ENCODE measurements at regions not wholly inside any gene's neighbourhood (a gene's known extent, or its start where the extent isn't known, plus 50 kb on each side); places are given as distances from the start of the nearest gene placed in this dataset.

DNA sequence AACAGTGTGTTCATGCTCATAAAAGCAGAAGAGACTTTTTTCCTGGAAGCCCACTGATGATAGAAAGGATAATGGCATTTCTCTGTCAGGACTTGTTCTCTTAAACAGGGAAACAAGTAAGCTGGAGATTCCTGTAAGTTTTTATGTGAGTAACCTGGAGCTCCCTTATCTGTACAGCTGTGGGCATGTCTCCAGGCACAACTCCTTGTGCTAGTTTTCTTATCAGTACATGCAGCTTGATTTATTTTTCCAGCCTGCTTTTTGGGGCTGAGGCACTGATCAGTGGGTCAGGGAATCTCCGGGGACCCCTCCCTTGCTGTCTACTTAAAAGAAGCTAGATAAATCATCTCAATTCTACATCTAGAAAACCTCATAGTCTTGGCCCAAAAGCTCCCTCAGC lies 64.7 kb upstream of the UTY start (continued):
- TF ChIP-seq, protein P1, sequence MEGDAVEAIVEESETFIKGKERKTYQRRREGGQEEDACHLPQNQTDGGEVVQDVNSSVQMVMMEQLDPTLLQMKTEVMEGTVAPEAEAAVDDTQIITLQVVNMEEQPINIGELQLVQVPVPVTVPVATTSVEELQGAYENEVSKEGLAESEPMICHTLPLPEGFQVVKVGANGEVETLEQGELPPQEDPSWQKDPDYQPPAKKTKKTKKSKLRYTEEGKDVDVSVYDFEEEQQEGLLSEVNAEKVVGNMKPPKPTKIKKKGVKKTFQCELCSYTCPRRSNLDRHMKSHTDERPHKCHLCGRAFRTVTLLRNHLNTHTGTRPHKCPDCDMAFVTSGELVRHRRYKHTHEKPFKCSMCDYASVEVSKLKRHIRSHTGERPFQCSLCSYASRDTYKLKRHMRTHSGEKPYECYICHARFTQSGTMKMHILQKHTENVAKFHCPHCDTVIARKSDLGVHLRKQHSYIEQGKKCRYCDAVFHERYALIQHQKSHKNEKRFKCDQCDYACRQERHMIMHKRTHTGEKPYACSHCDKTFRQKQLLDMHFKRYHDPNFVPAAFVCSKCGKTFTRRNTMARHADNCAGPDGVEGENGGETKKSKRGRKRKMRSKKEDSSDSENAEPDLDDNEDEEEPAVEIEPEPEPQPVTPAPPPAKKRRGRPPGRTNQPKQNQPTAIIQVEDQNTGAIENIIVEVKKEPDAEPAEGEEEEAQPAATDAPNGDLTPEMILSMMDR (IDR thresholded peaks at IDR 0.05; ENCODE audit: control extremely low read depth in 1 of 3, insufficient read depth in 1 of 3, low read depth in 1 of 3, low read length in 3 of 3): no peak
- TF ChIP-seq, protein P2, sequence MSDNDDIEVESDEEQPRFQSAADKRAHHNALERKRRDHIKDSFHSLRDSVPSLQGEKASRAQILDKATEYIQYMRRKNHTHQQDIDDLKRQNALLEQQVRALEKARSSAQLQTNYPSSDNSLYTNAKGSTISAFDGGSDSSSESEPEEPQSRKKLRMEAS (IDR thresholded peaks at IDR 0.05): no peak
- no peak for TF ChIP-seq POLR2A (IDR thresholded peaks at IDR 0.05; ENCODE audit: control extremely low read depth in 1 of 2, low read depth in 2 of 2, low read length in 2 of 2)
- TF ChIP-seq, protein P3, sequence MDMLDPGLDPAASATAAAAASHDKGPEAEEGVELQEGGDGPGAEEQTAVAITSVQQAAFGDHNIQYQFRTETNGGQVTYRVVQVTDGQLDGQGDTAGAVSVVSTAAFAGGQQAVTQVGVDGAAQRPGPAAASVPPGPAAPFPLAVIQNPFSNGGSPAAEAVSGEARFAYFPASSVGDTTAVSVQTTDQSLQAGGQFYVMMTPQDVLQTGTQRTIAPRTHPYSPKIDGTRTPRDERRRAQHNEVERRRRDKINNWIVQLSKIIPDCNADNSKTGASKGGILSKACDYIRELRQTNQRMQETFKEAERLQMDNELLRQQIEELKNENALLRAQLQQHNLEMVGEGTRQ (IDR thresholded peaks at IDR 0.05; ENCODE audit: low read length): no peak
